ENCODE measurements at regions not wholly inside any gene's neighbourhood (a gene's known extent, or its start where the extent isn't known, plus 50 kb on each side); places are given as distances from the start of the nearest gene placed in this dataset.

DNA sequence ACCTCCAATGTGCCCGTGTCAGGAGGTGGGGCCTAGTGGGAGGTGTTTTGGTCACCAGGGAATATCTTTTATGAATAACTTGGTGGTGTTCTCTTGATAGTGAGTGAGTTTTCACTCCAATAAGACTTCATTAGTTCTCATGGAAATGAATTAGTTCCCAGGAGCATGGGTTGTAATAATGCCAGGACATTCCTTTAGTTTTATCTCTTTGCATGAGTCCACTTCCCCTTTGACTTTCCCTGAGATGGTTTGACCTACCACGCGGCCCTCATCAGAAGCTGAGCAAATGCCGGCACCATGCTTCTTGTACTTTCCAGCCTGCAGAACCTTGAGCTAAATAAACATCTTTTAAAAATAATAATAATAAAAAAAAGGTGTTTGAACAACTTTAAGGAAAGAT lies 112.9 kb upstream of the ACSL4 start:
- TF ChIP-seq, protein P1, sequence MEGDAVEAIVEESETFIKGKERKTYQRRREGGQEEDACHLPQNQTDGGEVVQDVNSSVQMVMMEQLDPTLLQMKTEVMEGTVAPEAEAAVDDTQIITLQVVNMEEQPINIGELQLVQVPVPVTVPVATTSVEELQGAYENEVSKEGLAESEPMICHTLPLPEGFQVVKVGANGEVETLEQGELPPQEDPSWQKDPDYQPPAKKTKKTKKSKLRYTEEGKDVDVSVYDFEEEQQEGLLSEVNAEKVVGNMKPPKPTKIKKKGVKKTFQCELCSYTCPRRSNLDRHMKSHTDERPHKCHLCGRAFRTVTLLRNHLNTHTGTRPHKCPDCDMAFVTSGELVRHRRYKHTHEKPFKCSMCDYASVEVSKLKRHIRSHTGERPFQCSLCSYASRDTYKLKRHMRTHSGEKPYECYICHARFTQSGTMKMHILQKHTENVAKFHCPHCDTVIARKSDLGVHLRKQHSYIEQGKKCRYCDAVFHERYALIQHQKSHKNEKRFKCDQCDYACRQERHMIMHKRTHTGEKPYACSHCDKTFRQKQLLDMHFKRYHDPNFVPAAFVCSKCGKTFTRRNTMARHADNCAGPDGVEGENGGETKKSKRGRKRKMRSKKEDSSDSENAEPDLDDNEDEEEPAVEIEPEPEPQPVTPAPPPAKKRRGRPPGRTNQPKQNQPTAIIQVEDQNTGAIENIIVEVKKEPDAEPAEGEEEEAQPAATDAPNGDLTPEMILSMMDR (optimal IDR thresholded peaks at IDR 0.05 in 1 of 3, IDR thresholded peaks at IDR 0.05 in 1 of 3, conservative IDR thresholded peaks at IDR 0.05 in 1 of 3; ENCODE audit: extremely low read depth in 1 of 3, insufficient read depth in 2 of 3, low read length in 3 of 3) = no peak
- TF ChIP-seq EZH2 (IDR thresholded peaks at IDR 0.05; ENCODE audit: low read length) = no peak

Data from keratinocyte (primary cell).